ENCODE measurements at regions not wholly inside any gene's neighbourhood (a gene's known extent, or its start where the extent isn't known, plus 50 kb on each side); places are given as distances from the start of the nearest gene placed in this dataset.

DNA sequence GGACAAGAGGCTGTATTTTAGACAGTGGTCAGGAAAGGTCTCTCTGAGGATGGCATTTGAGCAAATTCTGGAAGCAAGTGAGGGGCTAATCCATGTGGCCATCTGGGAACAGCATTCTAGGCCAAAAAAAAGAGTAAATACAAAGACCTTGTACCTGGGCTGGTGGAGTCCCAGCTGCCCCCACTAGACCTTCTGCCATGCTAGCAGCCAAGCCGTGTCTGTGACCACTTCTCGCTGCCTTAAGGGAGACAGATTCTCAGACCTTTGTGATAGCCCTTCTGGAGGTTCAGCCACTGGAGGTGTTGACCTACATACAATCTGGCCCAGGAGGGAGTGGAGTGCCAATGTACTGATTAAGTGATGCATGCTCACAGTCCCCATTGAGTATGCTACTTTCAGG, 506.2 kb downstream of the MID1IP1 start:
- Mint-ChIP-seq H3K4me3 (no peak overlapping the region), H3K36me3 (ENCODE audit: low read depth) (no peaks in the 10 kb centered on the region), H3K9me3 (no peaks in the 10 kb centered on the region), H3K4me1 (peaks cover 28% of the 10 kb centered on the region), H3K27me3 (no peaks in the 10 kb centered on the region), H3K27ac (no peak overlapping the region)
- CTCF ChIA-PET: no interaction called here
- ATAC-seq (ENCODE audit: low read depth): no peak
- no peak for TF ChIP-seq CTCF (IDR thresholded peaks at IDR 0.05)
- DNase-seq: no peak
- POLR2A ChIA-PET: no interaction called here
- intact Hi-C loops (cut with micrococcal nuclease): no loop called here

- Mint-ChIP-seq H3K27me3 (no peaks in the 10 kb centered on the region), H3K4me3 (no peak overlapping the region), H3K36me3 (ENCODE audit: low read depth) (no peaks in the 10 kb centered on the region), H3K9me3 (no peaks in the 10 kb centered on the region), H3K4me1 (peaks cover 28% of the 10 kb centered on the region), H3K27ac (no peak overlapping the region)
- intact Hi-C loops (cut with micrococcal nuclease): no loop called here
- TF ChIP-seq CTCF (IDR thresholded peaks at IDR 0.05): no peak
- DNase-seq (no peak), ATAC-seq (ENCODE audit: low read depth) (no peak)
- ChIA-PET CTCF (no interaction called here), POLR2A (no interaction called here)
Measured at GRCh38 chrX:39308126-39308525, 506.9 kb downstream of the MID1IP1 start.

- Mint-ChIP-seq H3K4me3 (no peak overlapping the region), H3K36me3 (ENCODE audit: low read depth) (no peaks in the 10 kb centered on the region), H3K4me1 (peaks cover 34% of the 10 kb centered on the region), H3K27ac (peak overlapping the region; percentile 35), H3K9me3 (no peaks in the 10 kb centered on the region), H3K27me3 (no peaks in the 10 kb centered on the region)
- ChIA-PET POLR2A (interaction anchor here (0.7 kb wide), 1 partner anchor 700 kb away, joined by 6 read pairs; no protein-coding TSS in a partner anchor), CTCF (no interaction called here)
- no peak for DNase-seq
- no peak for TF ChIP-seq CTCF (IDR thresholded peaks at IDR 0.05)
- peak; percentile 61 for ATAC-seq (ENCODE audit: low read depth)
- intact Hi-C loops (cut with micrococcal nuclease): no loop called here
Measured at GRCh38 chrX:39309018-39309635, 507.9 kb downstream of the MID1IP1 start.

DNA sequence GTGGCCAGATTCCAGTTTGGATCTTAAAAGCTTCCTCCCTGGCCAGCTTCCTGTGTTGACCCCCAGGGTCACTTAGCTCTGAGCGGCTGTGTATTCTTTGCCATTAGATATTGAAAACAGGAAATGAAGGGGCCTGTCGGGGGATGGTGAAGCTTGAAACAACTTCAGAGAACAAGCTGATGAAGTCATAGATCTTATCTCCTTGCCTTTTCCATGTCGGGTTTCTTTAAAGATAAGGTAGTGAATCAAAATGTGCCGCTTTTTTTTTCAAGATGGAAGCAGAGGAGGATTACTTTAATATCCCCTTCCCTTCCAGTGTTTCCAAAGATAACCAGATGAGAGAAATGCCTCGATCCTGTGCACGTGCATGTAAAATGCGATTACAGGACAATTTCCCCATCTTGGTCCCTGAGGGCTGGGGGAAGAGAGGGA, 508.5 kb downstream of the MID1IP1 start:
- Mint-ChIP-seq H3K4me1 (peaks cover 34% of the 10 kb centered on the region), H3K27ac (peak overlapping the region; percentile 66), H3K4me3 (no peak overlapping the region), H3K36me3 (ENCODE audit: low read depth) (no peaks in the 10 kb centered on the region), H3K9me3 (no peaks in the 10 kb centered on the region), H3K27me3 (no peaks in the 10 kb centered on the region)
- intact Hi-C loops (cut with micrococcal nuclease): no loop called here
- no peak for DNase-seq
- ChIA-PET CTCF (no interaction called here), POLR2A (interaction anchor here (0.7 kb wide), 1 partner anchor 699 kb away, joined by 6 read pairs; no protein-coding TSS in a partner anchor)
- ATAC-seq (ENCODE audit: low read depth): no peak
- no peak for TF ChIP-seq CTCF (IDR thresholded peaks at IDR 0.05)

GRCh38 chrX:39310891-39311290, 509.6 kb downstream of the MID1IP1 start:
- DNase-seq (no peak), ATAC-seq (ENCODE audit: low read depth) (no peak)
- H3K27me3 Mint-ChIP-seq: no peaks in the 10 kb centered on the region
- ChIA-PET POLR2A (no interaction called here), CTCF (no interaction called here)
- H3K9me3 Mint-ChIP-seq: peaks cover under 1% of the 10 kb centered on the region
- H3K4me1 Mint-ChIP-seq: peaks cover 34% of the 10 kb centered on the region
- H3K27ac Mint-ChIP-seq: peak overlapping the region; percentile 35
- TF ChIP-seq CTCF (IDR thresholded peaks at IDR 0.05): no peak
- intact Hi-C loops (cut with micrococcal nuclease): no loop called here
- H3K4me3 Mint-ChIP-seq: no peak overlapping the region
- no peaks in the 10 kb centered on the region for H3K36me3 Mint-ChIP-seq (ENCODE audit: low read depth)
